Upper lobe of left lung (tissue), 6 donors: ENCODE measurements at regions not wholly inside any gene's neighbourhood (a gene's known extent, or its start where the extent isn't known, plus 50 kb on each side); places are given as distances from the start of the nearest gene placed in this dataset.

Experiments used
- ATAC-seq, 2 donors: fragments of 200-7000 bp; cut with Tn5 transposase; one replicate each; pipeline ENCODE4 v1.9.1; 2022; ENCODE audit warnings: mild to moderate bottlenecking in 2 of 2, moderate library complexity in 2 of 2; ENCODE audit not compliant: low FRiP score in 2 of 2
- DNase-seq, 2 donors: peaks; one replicate each; pipeline ENCODE4 v3.0.0-alpha.2; 2019 to 2020
- H3K27ac ChIP-seq, 4 donors: fragments of 200-600 bp; sonication (generic); one replicate each; pipeline ENCODE4 v1.5.1; 2016 to 2019
- H3K27me3 ChIP-seq, 4 donors: fragments of 200-600 bp; sonication (generic); one replicate each; pipeline ENCODE4 v1.5.1; 2017 to 2019
- H3K36me3 ChIP-seq, 4 donors: fragments of 200-600 bp; sonication (generic); one replicate each; pipeline ENCODE4 v1.5.1; 2016 to 2019
- H3K4me1 ChIP-seq, 4 donors: fragments of 200-600 bp; sonication (generic); one replicate each; pipeline ENCODE4 v1.5.1; 2018 to 2019
- H3K4me3 ChIP-seq, 4 donors: fragments of 200-600 bp; sonication (generic); one replicate each; pipeline ENCODE4 v1.5.1; 2017 to 2019; ENCODE audit warnings: mild to moderate bottlenecking in 2 of 4, moderate library complexity in 1 of 4
- H3K9me3 ChIP-seq, 4 donors: fragments of 200-600 bp; sonication (generic); one replicate each; pipeline ENCODE4 v1.5.1; 2018 to 2019
- EP300 ChIP-seq, 4 donors: sonication (generic); formaldehyde crosslinking; IDR thresholded peaks; one replicate each; pipeline ENCODE4 v1.5.1; 2017; ENCODE audit warnings: antibody characterized with exemption in 4 of 4, control low read depth in 2 of 4
- POLR2A ChIP-seq, 4 donors: fragments of 450-650 bp; IDR thresholded peaks; one replicate each; pipeline ENCODE4 v1.5.1; 2016 to 2017; ENCODE audit warnings: antibody characterized with exemption in 4 of 4, mild to moderate bottlenecking in 2 of 4
- POLR2AphosphoS5 ChIP-seq, 2 donors: sonication (generic); formaldehyde crosslinking; IDR thresholded peaks; one replicate each; pipeline ENCODE4 v1.5.1; 2017; ENCODE audit warnings: antibody characterized with exemption in 2 of 2
- WGBS, 2 donors: methylation state at CpG; one replicate each; pipeline ENCODE4 v1.1.5; 2017 to 2018; 5-methylcytosine and 5-hydroxymethylcytosine counted together
- TF ChIP-seq, protein P1 (sequence below), 6 experiments: fragments of 450-650 bp in 4 of 6; fragments of 200-600 bp in 2 of 6; sonication (generic) in 2 of 6; IDR thresholded peaks; one replicate each; pipeline ENCODE4 v1.5.1; 2016 to 2019; ENCODE audit warnings: antibody characterized with exemption in 6 of 6
- donor health status: DM: no; HTN: no; CAD: no; lungs with moderate emphysema.
- donor health status: DM: no; HTN: yes; CAD: no; lungs with severe emphysema.

- no peak for DNase-seq
- ATAC-seq = no peak
- Histone ChIP-seq H3K4me3 (no peak overlapping the region), H3K36me3 (no peaks in the 10 kb centered on the region), H3K27me3 (no peaks in the 10 kb centered on the region), H3K4me1 (no peaks in the 10 kb centered on the region), H3K27ac (no peak overlapping the region), H3K9me3 (no peaks in the 10 kb centered on the region)
- WGBS, 2 donors = 94 to 97% methylated on average over 1 of the region's 1 CpG
- no peak for TF ChIP-seq POLR2AphosphoS5 (IDR thresholded peaks at IDR 0.05)
- TF ChIP-seq, protein P1, sequence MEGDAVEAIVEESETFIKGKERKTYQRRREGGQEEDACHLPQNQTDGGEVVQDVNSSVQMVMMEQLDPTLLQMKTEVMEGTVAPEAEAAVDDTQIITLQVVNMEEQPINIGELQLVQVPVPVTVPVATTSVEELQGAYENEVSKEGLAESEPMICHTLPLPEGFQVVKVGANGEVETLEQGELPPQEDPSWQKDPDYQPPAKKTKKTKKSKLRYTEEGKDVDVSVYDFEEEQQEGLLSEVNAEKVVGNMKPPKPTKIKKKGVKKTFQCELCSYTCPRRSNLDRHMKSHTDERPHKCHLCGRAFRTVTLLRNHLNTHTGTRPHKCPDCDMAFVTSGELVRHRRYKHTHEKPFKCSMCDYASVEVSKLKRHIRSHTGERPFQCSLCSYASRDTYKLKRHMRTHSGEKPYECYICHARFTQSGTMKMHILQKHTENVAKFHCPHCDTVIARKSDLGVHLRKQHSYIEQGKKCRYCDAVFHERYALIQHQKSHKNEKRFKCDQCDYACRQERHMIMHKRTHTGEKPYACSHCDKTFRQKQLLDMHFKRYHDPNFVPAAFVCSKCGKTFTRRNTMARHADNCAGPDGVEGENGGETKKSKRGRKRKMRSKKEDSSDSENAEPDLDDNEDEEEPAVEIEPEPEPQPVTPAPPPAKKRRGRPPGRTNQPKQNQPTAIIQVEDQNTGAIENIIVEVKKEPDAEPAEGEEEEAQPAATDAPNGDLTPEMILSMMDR (IDR thresholded peaks at IDR 0.05) = no peak
- TF ChIP-seq POLR2A (IDR thresholded peaks at IDR 0.05) = no peak
- no peak for TF ChIP-seq EP300 (IDR thresholded peaks at IDR 0.05)
Observed at GRCh38 chr10:60629332-60629731, 148.9 kb upstream of the CDK1 start.

- 92% methylated on average over 6 of the region's 6 CpGs for WGBS, 2 donors
- Histone ChIP-seq H3K9me3 (no peaks in the 10 kb centered on the region), H3K4me3 (no peak overlapping the region), H3K36me3 (no peaks in the 10 kb centered on the region), H3K4me1 (no peaks in the 10 kb centered on the region), H3K27ac (no peak overlapping the region), H3K27me3 (no peaks in the 10 kb centered on the region)
- DNase-seq (no peak), ATAC-seq (no peak)
- TF ChIP-seq POLR2A (IDR thresholded peaks at IDR 0.05) = no peak
- TF ChIP-seq EP300 (IDR thresholded peaks at IDR 0.05) = no peak
- TF ChIP-seq POLR2AphosphoS5 (IDR thresholded peaks at IDR 0.05) = no peak
- TF ChIP-seq, protein P1 (IDR thresholded peaks at IDR 0.05) = no peak
Observed at GRCh38 chr10:60627778-60628748, 150.2 kb upstream of the CDK1 start.

- DNase-seq (no peak), ATAC-seq (no peak)
- Histone ChIP-seq H3K36me3 (no peaks in the 10 kb centered on the region), H3K27me3 (no peaks in the 10 kb centered on the region), H3K4me3 (no peak overlapping the region), H3K4me1 (peaks cover 0 to 3% (median 0%) of the 10 kb centered on the region in 4 donors), H3K27ac (no peak overlapping the region), H3K9me3 (no peaks in the 10 kb centered on the region)
- TF ChIP-seq, protein P1 (IDR thresholded peaks at IDR 0.05) = no peak
- TF ChIP-seq POLR2AphosphoS5 (IDR thresholded peaks at IDR 0.05) = no peak
- 88% methylated on average over 1 of the region's 1 CpG for WGBS, 2 donors
Observed at GRCh38 chr10:60626037-60626436, 152.2 kb upstream of the CDK1 start.

- 89 to 90% methylated on average over 1 of the region's 1 CpG for WGBS, 2 donors
- ATAC-seq (no peak), DNase-seq (no peak)
- Histone ChIP-seq H3K9me3 (no peaks in the 10 kb centered on the region), H3K27ac (no peak overlapping the region), H3K27me3 (no peaks in the 10 kb centered on the region), H3K36me3 (no peaks in the 10 kb centered on the region), H3K4me1 (peaks cover 0 to 4% (median 0%) of the 10 kb centered on the region in 4 donors), H3K4me3 (no peak overlapping the region)
- no peak for TF ChIP-seq EP300 (IDR thresholded peaks at IDR 0.05)
Observed at GRCh38 chr10:60623627-60624026, 154.7 kb upstream of the CDK1 start.

- H3K4me3 ChIP-seq = no peak overlapping the region
- no peak for ATAC-seq
- no peak for DNase-seq
- H3K4me1 ChIP-seq = peaks cover 0 to 4% (median 0%) of the 10 kb centered on the region in 4 donors
- no peaks in the 10 kb centered on the region for H3K36me3 ChIP-seq
- no peak for TF ChIP-seq EP300 (IDR thresholded peaks at IDR 0.05)
- no peak for TF ChIP-seq POLR2AphosphoS5 (IDR thresholded peaks at IDR 0.05)
- TF ChIP-seq, protein P1 (IDR thresholded peaks at IDR 0.05) = no peak
- TF ChIP-seq POLR2A (IDR thresholded peaks at IDR 0.05) = no peak
- WGBS, 2 donors = 64 to 69% methylated on average over 3 of the region's 3 CpGs
- H3K9me3 ChIP-seq = no peaks in the 10 kb centered on the region
- no peak overlapping the region for H3K27ac ChIP-seq
- no peaks in the 10 kb centered on the region for H3K27me3 ChIP-seq
Observed at GRCh38 chr10:60621018-60621417, 157.3 kb upstream of the CDK1 start.
